HepG2 (cell line): ENCODE measurements at regions not wholly inside any gene's neighbourhood (a gene's known extent, or its start where the extent isn't known, plus 50 kb on each side); places are given as distances from the start of the nearest gene placed in this dataset.
A peak's percentile ranks its signal among the peaks of the same experiment; 100 is the strongest.

Source experiments
- ATAD3A ChIP-seq: sonication (generic); formaldehyde crosslinking; IDR thresholded peaks from 2 replicates; pipeline ENCODE4 v1.4.0; 2020; ENCODE audit warnings: missing genetic modification reagents
- ATF7-NPFF ChIP-seq: sonication (generic); formaldehyde crosslinking; IDR thresholded peaks from 2 replicates; pipeline ENCODE4 v1.8.1; 2023; ENCODE audit warnings: mild to moderate bottlenecking, low read depth, missing genetic modification reagents, moderate library complexity
- BORCS8-MEF2B ChIP-seq: sonication (generic); formaldehyde crosslinking; IDR thresholded peaks from 2 replicates; pipeline ENCODE4 v1.8.0; 2022; ENCODE audit warnings: mild to moderate bottlenecking, missing genetic modification reagents
- CBX2 ChIP-seq, 2 experiments: fragments of 200-600 bp in 1 of 2; sonication (generic); formaldehyde crosslinking in 1 of 2; IDR thresholded peaks; 2 replicates each; pipeline versions ENCODE4 v1.7.0 to v1.8.1; 2018 to 2022; ENCODE audit warnings: low read depth in 2 of 2, low read length in 1 of 2, mild to moderate bottlenecking in 1 of 2, missing genetic modification reagents in 1 of 2
- ETV5 ChIP-seq: IDR thresholded peaks from 2 replicates; pipeline ENCODE4 v1.6.1; 2018; ENCODE audit warnings: missing biosample characterization, missing genetic modification reagents, inconsistent platforms, borderline replicate concordance
- KLF9 ChIP-seq: IDR thresholded peaks from 2 replicates; pipeline ENCODE4 v1.6.1; 2016; ENCODE audit warnings: low read depth
- MTF1 ChIP-seq: sonication (generic); formaldehyde crosslinking; IDR thresholded peaks from 2 replicates; pipeline ENCODE4 v1.5.0; 2020; ENCODE audit warnings: missing genetic modification reagents
- MTF2 ChIP-seq: sonication (generic); formaldehyde crosslinking; IDR thresholded peaks from 2 replicates; pipeline ENCODE4 v1.5.0; 2020; ENCODE audit warnings: missing genetic modification reagents, borderline replicate concordance
- NFKB2 ChIP-seq: sonication (generic); formaldehyde crosslinking; IDR thresholded peaks from 2 replicates; pipeline ENCODE4 v1.4.0; 2020; ENCODE audit warnings: missing genetic modification reagents, borderline replicate concordance
- NKX3-1 ChIP-seq: sonication (generic); formaldehyde crosslinking; IDR thresholded peaks from 2 replicates; pipeline ENCODE4 v1.5.0; 2020; ENCODE audit warnings: missing genetic modification reagents
- SKI ChIP-seq: fragments of 450-650 bp; IDR thresholded peaks from one replicate; pipeline ENCODE4 v1.6.1; 2018; ENCODE audit warnings: mild to moderate bottlenecking; ENCODE audit not compliant: partially characterized antibody
- SNAI1 ChIP-seq: sonication (generic); formaldehyde crosslinking; IDR thresholded peaks from 2 replicates; pipeline ENCODE4 v1.5.0; 2020; ENCODE audit warnings: mild to moderate bottlenecking, missing genetic modification reagents, borderline replicate concordance
- ZBTB3 ChIP-seq: sonication (generic); formaldehyde crosslinking; IDR thresholded peaks from 2 replicates; pipeline ENCODE4 v1.4.0; 2020; ENCODE audit warnings: low read depth, mild to moderate bottlenecking, moderate library complexity, missing genetic modification reagents, borderline replicate concordance
- ZMAT3 ChIP-seq: sonication (generic); formaldehyde crosslinking; conservative IDR thresholded peaks from 2 replicates; pipeline ENCODE4 v1.7.0; 2021; ENCODE audit warnings: missing genetic modification reagents
- ZNF282 ChIP-seq: fragments of 450-650 bp; IDR thresholded peaks from 2 replicates; pipeline ENCODE4 v1.6.1; 2018; ENCODE audit not compliant: partially characterized antibody
- ZNF326 ChIP-seq: sonication (generic); formaldehyde crosslinking; IDR thresholded peaks from 2 replicates; pipeline ENCODE4 v1.4.0; 2020; ENCODE audit warnings: missing genetic modification reagents, borderline replicate concordance
- ZNF354B ChIP-seq: sonication (generic); formaldehyde crosslinking; IDR thresholded peaks from 2 replicates; pipeline ENCODE4 v1.8.0; 2022; ENCODE audit warnings: mild to moderate bottlenecking, missing genetic modification reagents
- ZNF501 ChIP-seq: sonication (generic); formaldehyde crosslinking; IDR thresholded peaks from 2 replicates; pipeline ENCODE4 v1.5.1; 2020; ENCODE audit warnings: mild to moderate bottlenecking, moderate library complexity, missing genetic modification reagents
- ZNF557 ChIP-seq: sonication (generic); formaldehyde crosslinking; IDR thresholded peaks from 2 replicates; pipeline ENCODE4 v1.4.0; 2020; ENCODE audit warnings: missing genetic modification reagents
- ZNF761 ChIP-seq: sonication (generic); formaldehyde crosslinking; conservative IDR thresholded peaks from 2 replicates; pipeline ENCODE4 v1.4.0; 2020; ENCODE audit warnings: mild to moderate bottlenecking, missing genetic modification reagents
- ZSCAN21 ChIP-seq: sonication (generic); formaldehyde crosslinking; IDR thresholded peaks from 2 replicates; pipeline ENCODE4 v1.8.0; 2022; ENCODE audit warnings: mild to moderate bottlenecking, missing genetic modification reagents, moderate library complexity, borderline replicate concordance
- TF ChIP-seq, protein P1 (sequence below): sonication (generic); formaldehyde crosslinking; IDR thresholded peaks from 2 replicates; pipeline ENCODE4 v1.4.0; 2020; ENCODE audit warnings: missing genetic modification reagents
- TF ChIP-seq, protein P2 (sequence below): sonication (generic); formaldehyde crosslinking; IDR thresholded peaks from 2 replicates; pipeline ENCODE4 v1.8.0; 2022; ENCODE audit warnings: mild to moderate bottlenecking, missing genetic modification reagents, borderline replicate concordance
- TF ChIP-seq, protein P3 (sequence below): sonication (generic); formaldehyde crosslinking; IDR thresholded peaks from 2 replicates; pipeline ENCODE4 v1.4.0; 2020; ENCODE audit warnings: missing genetic modification reagents, borderline replicate concordance
- TF ChIP-seq, protein P4 (sequence below): sonication (generic); formaldehyde crosslinking; IDR thresholded peaks from 2 replicates; pipeline ENCODE4 v1.4.0; 2020; ENCODE audit warnings: missing genetic modification reagents, low read depth, mild to moderate bottlenecking, borderline replicate concordance

DNA sequence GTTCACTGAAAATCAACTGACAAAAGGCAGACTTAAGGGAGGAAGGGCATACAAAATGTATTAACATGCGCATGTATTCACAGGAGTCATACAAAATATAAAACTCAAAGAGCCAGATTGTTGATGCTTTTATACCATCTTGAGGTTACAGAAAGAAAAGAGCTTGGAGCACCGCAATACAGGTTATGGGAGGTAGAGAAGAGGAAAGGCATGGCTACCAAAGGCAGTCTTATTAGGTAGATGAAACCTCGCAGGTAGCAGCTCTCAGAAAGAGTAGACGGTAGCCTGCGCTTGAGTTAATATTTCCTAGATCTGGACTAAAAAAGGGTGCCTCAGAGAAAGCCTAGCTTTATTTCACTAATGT, 69.0 kb upstream of the DHRS4 start (continued):
- TF ChIP-seq CBX2 (IDR thresholded peaks at IDR 0.05; ENCODE audit: low read depth, low read length): no peak
- no peak for TF ChIP-seq CBX2 (CRISPR knock-in tag; IDR thresholded peaks at IDR 0.05; ENCODE audit: low read depth)
- TF ChIP-seq ZNF557 (CRISPR knock-in tag): no peak
- TF ChIP-seq BORCS8-MEF2B (CRISPR knock-in tag): no peak
- TF ChIP-seq, protein P1, sequence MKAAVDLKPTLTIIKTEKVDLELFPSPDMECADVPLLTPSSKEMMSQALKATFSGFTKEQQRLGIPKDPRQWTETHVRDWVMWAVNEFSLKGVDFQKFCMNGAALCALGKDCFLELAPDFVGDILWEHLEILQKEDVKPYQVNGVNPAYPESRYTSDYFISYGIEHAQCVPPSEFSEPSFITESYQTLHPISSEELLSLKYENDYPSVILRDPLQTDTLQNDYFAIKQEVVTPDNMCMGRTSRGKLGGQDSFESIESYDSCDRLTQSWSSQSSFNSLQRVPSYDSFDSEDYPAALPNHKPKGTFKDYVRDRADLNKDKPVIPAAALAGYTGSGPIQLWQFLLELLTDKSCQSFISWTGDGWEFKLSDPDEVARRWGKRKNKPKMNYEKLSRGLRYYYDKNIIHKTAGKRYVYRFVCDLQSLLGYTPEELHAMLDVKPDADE (CRISPR knock-in tag): no peak
- TF ChIP-seq ZNF761 (CRISPR knock-in tag): no peak
- TF ChIP-seq, protein P2, sequence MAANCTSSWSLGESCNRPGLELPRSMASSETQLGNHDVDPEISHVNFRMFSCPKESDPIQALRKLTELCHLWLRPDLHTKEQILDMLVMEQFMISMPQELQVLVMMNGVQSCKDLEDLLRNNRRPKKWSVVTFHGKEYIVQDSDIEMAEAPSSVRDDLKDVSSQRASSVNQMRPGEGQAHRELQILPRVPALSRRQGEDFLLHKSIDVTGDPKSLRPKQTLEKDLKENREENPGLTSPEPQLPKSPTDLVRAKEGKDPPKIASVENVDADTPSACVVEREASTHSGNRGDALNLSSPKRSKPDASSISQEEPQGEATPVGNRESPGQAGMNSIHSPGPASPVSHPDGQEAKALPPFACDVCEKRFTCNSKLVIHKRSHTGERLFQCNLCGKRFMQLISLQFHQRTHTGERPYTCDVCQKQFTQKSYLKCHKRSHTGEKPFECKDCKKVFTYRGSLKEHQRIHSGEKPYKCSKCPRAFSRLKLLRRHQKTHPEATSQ (CRISPR knock-in tag): no peak
- TF ChIP-seq SNAI1 (CRISPR knock-in tag): no peak
- no peak for TF ChIP-seq NKX3-1 (CRISPR knock-in tag)
- TF ChIP-seq ZNF326 (CRISPR knock-in tag): no peak
- TF ChIP-seq ETV5 (CRISPR knock-in tag): no peak
- TF ChIP-seq ATF7-NPFF: no peak
- TF ChIP-seq ZNF354B (CRISPR knock-in tag): 0 out of 2 replicates have a peak, but pooled peaks have one; percentile 70
- 0 out of 2 replicates have a peak, but pooled peaks have one; percentile 10 for TF ChIP-seq ZBTB3 (CRISPR knock-in tag)
- TF ChIP-seq MTF2 (CRISPR knock-in tag): no peak
- TF ChIP-seq NFKB2 (CRISPR knock-in tag): no peak
- no peak for TF ChIP-seq ZNF501
- TF ChIP-seq, protein P3, sequence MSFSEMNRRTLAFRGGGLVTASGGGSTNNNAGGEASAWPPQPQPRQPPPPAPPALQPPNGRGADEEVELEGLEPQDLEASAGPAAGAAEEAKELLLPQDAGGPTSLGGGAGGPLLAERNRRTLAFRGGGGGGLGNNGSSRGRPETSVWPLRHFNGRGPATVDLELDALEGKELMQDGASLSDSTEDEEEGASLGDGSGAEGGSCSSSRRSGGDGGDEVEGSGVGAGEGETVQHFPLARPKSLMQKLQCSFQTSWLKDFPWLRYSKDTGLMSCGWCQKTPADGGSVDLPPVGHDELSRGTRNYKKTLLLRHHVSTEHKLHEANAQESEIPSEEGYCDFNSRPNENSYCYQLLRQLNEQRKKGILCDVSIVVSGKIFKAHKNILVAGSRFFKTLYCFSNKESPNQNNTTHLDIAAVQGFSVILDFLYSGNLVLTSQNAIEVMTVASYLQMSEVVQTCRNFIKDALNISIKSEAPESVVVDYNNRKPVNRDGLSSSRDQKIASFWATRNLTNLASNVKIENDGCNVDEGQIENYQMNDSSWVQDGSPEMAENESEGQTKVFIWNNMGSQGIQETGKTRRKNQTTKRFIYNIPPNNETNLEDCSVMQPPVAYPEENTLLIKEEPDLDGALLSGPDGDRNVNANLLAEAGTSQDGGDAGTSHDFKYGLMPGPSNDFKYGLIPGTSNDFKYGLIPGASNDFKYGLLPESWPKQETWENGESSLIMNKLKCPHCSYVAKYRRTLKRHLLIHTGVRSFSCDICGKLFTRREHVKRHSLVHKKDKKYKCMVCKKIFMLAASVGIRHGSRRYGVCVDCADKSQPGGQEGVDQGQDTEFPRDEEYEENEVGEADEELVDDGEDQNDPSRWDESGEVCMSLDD (CRISPR knock-in tag): no peak
- TF ChIP-seq, protein P4, sequence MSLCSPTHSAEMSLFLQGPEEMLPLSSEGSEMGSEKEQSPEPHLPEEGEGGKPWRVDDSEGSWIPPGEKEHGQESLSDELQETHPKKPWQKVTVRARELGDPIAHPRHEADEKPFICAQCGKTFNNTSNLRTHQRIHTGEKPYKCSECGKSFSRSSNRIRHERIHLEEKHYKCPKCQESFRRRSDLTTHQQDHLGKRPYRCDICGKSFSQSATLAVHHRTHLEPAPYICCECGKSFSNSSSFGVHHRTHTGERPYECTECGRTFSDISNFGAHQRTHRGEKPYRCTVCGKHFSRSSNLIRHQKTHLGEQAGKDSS (CRISPR knock-in tag): no peak
- TF ChIP-seq ZSCAN21: no peak
- no peak for TF ChIP-seq SKI
- no peak for TF ChIP-seq ZNF282
- TF ChIP-seq KLF9: no peak
- TF ChIP-seq MTF1: no peak
- no peak for TF ChIP-seq ATAD3A (CRISPR knock-in tag)
- 0 out of 2 replicates have a peak, but pooled peaks have one; percentile 13 for TF ChIP-seq ZMAT3
